Activated CD8-positive, alpha-beta memory T cell treated with anti-CD3 and anti-CD28 coated beads, Interleukin-2, amount 50 U/mL, for 1 hour (primary cell): ENCODE measurements at regions not wholly inside any gene's neighbourhood (a gene's known extent, or its start where the extent isn't known, plus 50 kb on each side); places are given as distances from the start of the nearest gene placed in this dataset.
"Not testable (repeated sequence)": the region's sequence is repeated elsewhere in the genome, so short reads cannot be mapped to it uniquely, and the experiment has no call there.

ENCODE experiments used
- DNase-seq: peaks from one replicate; pipeline ENCODE4 v3.0.0-alpha.2; 2020; ENCODE audit errors: extremely low read depth

- no peak for DNase-seq
Measured at GRCh38 chr12:60494244-60494643, 898.4 kb downstream of the SLC16A7 start.

- DNase-seq: no peak
Measured at GRCh38 chr12:60498656-60499055, 902.8 kb downstream of the SLC16A7 start.

GRCh38 chr12:60501124-60501729 is 905.4 kb downstream of the SLC16A7 start:
- no peak for DNase-seq

GRCh38 chr12:60522684-60523400 is 927.0 kb downstream of the SLC16A7 start:
- no peak for DNase-seq

GRCh38 chr12:60529261-60529660 is 933.4 kb downstream of the SLC16A7 start:
- DNase-seq: no peak

GRCh38 chr12:60529723-60530122 is 933.9 kb downstream of the SLC16A7 start:
- DNase-seq: no peak

GRCh38 chr12:60535363-60535762 is 939.5 kb downstream of the SLC16A7 start:
- DNase-seq: no peak

GRCh38 chr12:60539592-60539991 is 943.8 kb downstream of the SLC16A7 start:
- no peak for DNase-seq

GRCh38 chr12:60568914-60569313 is 973.1 kb downstream of the SLC16A7 start:
- no peak for DNase-seq

- DNase-seq: no peak
Measured at GRCh38 chr12:60577607-60578006, 981.8 kb downstream of the SLC16A7 start.

- DNase-seq: not testable (repeated sequence)
Measured at GRCh38 chr12:60587664-60588063, 991.8 kb downstream of the SLC16A7 start.

- DNase-seq: no peak
Measured at GRCh38 chr12:60594035-60594711, 998.3 kb downstream of the SLC16A7 start.

- DNase-seq: no peak
Measured at GRCh38 chr12:60602601-60603000, 1006.8 kb downstream of the SLC16A7 start.

GRCh38 chr12:60603475-60603874 is 1007.6 kb downstream of the SLC16A7 start:
- DNase-seq: not testable (repeated sequence)

GRCh38 chr12:60616400-60616799 is 1020.6 kb downstream of the SLC16A7 start:
- no peak for DNase-seq

- no peak for DNase-seq
Measured at GRCh38 chr12:60630796-60631195, 1035.0 kb downstream of the SLC16A7 start.

GRCh38 chr12:60644076-60644475 is 1048.2 kb downstream of the SLC16A7 start:
- no peak for DNase-seq

- DNase-seq: no peak
Measured at GRCh38 chr12:60666895-60667294, 1071.1 kb downstream of the SLC16A7 start.

- no peak for DNase-seq
Measured at GRCh38 chr12:60672949-60673348, 1077.1 kb downstream of the SLC16A7 start.

- DNase-seq: no peak
Measured at GRCh38 chr12:60684988-60685655, 1089.3 kb downstream of the SLC16A7 start.

GRCh38 chr12:60689137-60689536 is 1093.3 kb downstream of the SLC16A7 start:
- no peak for DNase-seq

- DNase-seq: no peak
Measured at GRCh38 chr12:60693019-60693626, 1097.3 kb downstream of the SLC16A7 start.
